ENCODE measurements at regions not wholly inside any gene's neighbourhood (a gene's known extent, or its start where the extent isn't known, plus 50 kb on each side); places are given as distances from the start of the nearest gene placed in this dataset.

- DNase-seq = no peak
Observed at GRCh38 chr7:41275255-41275654, 427.6 kb downstream of the INHBA start.

DNA sequence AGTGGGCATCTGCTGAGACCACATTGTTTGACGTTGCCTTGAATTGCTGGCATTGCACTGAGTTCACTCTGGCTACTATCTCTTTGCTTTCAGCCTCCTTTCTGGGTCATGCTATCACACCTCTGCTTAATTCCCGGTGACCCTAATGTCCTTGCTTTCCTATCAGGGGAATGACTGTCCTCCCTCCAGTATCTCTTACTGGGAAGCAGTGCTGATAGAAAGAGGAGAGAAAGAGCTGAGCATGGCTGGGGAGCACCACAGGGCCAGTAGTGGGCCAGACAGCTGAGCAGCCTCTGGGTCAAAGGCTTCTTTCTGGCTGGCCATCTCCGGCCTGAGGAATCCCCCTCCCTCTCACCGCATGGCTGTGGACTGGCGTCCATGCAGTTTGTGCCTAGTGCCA lies 428.7 kb downstream of the INHBA start:
- no peak for DNase-seq

DNA sequence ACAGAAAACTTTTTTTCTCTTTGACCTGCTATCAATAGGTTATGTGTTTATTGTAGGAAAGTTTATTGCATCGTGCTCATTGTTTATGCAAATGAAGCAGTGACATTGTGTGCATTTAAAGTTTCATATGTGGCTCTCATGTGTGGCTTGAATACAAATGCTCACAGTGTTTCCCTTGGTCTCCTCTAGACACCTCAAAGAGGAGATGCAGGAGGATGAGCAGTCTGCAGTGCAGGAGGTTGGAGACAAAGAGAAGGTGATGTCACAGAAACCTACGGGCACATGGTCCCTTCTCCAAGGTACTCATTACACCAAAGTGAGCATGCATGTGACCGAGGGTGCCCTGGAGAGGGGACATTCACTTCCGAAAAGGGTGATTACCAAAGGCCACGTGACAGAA lies 430.2 kb downstream of the INHBA start:
- no peak for DNase-seq

GRCh38 chr7:41268878-41269277 lies 434.0 kb downstream of the INHBA start:
- no peak for DNase-seq

GRCh38 chr7:41261080-41261479 lies 441.8 kb downstream of the INHBA start:
- DNase-seq = no peak

- DNase-seq = no peak
Observed at GRCh38 chr7:41257660-41258059, 445.2 kb downstream of the INHBA start.

- DNase-seq = peak; percentile 60
Observed at GRCh38 chr7:41256186-41256945, 446.5 kb downstream of the INHBA start.

DNA sequence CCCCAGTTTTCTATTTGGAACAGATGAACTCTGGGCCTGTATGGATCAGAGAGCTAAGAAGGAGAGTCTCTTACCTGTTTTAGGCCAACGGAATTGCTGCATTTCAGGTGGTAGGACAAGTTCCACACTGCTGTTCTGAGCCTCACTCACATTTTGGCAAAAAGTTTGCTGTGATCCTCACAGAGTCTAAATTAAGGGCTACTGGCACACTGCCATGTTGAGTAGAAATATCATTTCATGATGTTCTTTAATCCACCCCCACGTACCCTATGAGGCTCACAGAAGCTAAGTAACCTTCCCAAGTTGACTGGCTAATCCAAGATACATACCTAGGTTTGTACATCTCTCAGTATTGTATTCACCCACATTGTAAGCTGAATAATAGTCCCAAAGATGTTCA lies 447.2 kb downstream of the INHBA start:
- DNase-seq = no peak

DNA sequence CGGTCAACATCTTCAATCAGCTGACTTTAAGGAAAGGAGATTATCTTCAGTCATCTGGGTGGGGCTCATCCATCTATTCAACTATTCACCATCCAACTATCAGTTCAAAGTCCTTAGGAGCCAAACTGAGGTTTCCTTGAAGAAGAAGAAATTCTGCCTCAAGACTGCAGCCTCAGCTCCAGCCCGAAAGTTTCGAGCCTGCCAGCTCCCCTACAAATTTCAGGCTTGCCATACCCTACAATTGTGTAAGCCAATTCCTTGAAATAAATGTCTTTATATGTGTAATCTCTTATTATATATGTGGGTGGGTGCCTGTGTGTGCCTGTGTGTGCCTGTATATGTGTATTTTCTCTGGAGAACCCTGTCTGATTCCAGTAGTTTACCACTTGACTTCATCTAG lies 447.8 kb downstream of the INHBA start:
- DNase-seq = no peak

DNA sequence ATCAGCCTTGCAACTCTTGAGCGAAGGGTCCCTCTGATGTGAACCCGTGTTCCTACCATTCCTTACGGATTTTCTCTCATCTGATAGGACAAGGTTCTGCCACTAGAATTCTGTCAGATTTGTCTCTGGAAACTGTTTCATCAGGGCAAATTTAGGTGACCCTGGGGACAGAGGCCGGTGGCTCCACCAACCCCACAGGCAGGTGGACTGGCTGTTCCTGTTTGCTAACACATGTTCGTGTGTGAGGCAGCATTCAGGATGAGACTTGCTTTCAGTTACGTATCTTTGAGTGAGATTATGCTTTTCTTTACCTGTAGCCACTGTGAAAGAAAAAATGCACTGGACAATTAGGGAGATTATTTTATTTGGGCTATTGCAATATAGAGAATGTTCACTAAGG lies 449.9 kb downstream of the INHBA start:
- no peak for DNase-seq

DNA sequence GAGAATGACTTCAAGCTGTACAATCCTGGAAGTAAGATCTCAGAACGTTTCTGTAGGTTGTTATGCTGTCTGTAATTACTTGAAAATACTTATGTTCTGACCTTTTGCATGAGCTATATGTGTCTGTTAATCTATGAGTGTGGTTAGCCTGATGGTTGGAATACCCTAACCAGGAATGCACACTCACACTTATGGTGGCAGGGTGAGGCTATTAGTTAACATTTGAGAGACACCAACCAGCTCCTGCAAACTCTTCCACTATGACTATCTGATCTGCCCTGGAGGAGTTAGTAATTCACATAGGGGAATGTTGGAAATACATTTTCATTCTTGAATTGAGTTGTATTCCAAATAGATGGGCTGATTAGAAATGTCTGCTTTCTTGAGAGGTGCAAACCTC lies 450.3 kb downstream of the INHBA start:
- no peak for DNase-seq

DNA sequence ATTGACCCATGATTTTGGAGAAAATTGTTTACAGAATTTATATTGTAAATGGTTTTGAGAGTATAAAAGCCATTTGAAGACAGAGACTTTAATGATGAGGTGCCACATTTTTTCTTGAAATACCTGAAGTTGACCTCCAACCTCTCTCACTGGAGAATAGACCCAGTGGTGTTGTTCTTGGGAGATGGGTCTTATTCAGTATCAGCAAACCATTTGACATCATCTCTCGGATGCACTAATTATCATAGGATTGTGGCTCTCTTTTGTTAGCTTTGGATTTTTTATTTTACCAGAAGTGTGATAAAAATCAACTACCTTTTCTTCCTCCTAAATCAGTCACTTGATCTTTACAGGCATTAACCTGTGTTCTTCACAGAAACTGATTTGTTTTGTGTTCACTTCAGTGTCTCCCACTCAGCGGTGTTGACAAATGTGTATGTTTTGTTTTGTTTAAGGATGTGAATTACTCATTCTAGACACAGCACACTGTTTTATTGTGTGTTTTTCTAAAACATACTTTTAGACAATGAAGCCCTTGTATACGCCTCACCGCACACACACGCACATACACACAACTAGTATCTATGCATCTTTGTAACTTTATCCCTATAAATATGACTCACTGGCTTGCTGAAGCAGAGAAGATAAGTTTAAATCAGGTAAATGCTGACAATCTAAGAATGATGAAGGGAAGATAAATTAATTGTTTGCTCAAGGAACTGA lies 455.6 kb downstream of the INHBA start:
- DNase-seq = no peak

DNA sequence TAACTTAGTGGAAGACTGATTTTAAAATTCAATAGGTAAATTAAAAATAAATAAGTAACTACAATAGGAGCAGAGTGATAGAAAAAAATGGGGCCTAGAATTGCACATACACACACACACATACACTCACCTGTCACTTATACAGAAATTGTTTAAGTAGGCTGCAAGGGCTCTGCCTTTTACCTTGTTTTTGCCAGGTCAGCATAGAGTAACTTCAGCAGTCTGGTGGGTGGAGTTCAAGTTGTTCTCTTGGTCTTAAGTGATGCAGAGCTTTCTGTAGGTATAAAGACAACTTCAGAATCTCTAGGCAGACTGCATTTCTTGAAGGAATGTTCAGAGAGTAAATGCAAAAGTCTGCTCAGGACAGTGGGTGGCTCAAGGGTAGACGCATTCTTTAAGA lies 457.0 kb downstream of the INHBA start:
- no peak for DNase-seq

DNA sequence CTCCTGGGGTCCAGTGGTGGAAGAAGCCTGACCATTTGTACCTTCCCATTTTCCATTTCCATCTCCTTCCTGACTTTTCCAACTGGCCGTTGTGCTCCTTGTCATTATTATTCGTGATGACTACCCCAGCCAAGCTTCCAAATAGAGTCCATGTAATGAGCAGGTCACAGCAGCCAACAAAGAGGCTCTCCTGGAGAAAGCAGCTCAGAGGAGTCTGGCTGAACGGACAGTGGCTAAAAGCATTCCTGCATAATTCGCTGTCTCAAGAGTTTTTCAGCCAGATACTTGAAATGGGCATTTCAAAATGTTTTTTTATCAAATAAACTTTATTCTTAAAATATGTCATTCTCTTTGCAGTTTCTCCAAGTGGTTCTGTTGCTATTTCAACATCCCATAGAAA lies 458.6 kb downstream of the INHBA start:
- no peak for DNase-seq

GRCh38 chr7:41241641-41242040 lies 461.2 kb downstream of the INHBA start:
- no peak for DNase-seq

DNA sequence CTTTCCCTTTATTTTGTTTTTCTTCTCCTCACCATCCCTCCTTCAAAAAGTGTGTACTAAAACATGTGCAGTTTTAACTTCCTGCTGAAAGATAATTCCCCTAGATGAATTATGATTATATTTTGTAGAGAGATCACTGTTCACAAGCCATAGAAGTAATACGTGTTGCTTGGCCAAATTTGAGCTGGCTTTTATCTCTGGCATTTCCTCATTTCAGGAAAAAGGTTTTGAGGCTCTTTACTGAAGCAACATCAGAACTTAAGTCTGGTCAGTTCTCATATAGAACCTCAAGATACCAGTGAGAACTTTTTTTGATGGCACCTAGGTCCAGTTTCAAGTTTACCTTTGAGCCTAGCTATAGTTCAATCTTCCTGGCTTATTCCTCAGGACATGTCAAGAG lies 463.3 kb downstream of the INHBA start:
- DNase-seq = no peak

DNA sequence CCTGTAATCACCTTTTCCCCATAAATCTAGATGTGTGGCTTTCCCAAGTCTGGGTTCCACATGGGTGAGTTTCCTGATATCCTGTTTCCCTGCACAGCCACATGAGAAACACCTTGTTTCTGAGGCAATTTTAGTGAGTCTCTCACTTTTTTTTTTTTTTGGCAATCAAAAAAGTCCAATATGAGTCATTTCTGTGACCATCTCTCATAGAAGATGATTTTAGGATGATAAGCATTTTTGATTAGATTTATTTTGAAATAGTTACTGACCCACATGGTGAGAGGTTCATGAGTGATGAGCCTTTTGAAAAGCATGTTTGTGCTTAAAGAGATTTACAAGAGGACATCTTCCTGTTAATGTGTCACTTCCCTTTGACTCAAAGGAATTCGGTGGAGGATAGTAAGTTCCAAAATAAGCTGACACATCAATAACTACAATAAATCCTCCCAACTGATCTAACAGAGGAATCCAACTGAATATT lies 464.0 kb downstream of the INHBA start:
- peak; percentile 83 for DNase-seq

- no peak for DNase-seq
Observed at GRCh38 chr7:41237956-41238355, 464.9 kb downstream of the INHBA start.

GRCh38 chr7:41232086-41232485 lies 470.8 kb downstream of the INHBA start:
- DNase-seq = peak; percentile 22

DNA sequence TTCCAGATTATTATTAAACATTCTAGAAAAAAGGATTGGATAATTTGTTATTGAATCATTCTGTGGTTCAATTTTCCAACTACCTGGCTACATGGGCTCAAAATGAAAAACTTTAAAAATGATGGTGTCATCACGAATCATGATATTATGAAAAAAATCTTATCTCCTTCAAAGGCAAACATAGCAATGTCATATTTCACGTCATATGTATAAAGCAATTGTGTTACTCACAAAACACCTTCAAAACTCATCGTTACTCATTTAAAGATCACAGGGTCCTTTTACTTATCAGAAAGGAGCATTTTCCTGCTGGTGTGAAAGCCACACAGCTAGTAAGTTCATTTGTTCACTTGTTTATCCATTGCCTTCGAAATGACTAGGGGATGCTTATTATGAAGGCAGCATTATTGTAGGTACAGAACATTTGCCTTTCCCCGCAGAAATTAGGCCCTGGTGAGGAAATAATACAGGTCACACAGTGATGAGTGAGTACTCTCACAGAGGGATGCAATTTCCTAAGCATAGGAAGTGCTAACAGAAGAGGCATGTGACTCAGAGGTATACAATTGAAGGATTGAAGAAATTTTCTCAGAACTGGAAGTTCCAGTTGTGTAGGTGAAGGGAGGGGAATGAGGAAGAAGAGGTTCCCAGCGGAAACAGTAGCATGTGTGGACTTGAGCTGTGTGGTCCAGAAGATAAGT lies 478.7 kb downstream of the INHBA start:
- DNase-seq = peak; percentile 65

GRCh38 chr7:41222746-41223145 lies 480.1 kb downstream of the INHBA start:
- DNase-seq = peak; percentile 66

- DNase-seq = no peak
Observed at GRCh38 chr7:41220266-41220665, 482.6 kb downstream of the INHBA start.

DNA sequence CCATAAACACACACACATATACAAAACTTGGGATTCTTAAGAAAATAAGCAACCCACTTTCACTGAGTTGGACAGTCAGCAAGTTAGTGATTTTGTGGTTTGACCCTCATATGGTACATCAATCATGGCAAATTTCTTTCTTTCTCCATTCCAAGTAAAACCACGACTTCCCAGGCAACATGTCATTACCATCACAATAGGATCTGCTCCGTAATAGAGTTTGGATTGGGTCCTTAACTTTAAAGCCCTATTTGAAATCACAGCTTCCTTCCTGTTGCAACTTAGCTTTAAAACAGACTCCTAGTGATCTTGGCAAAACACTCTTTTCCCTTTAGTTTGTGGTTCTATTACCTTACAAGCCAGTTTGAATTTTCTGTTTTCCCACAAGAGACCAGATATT lies 483.6 kb downstream of the INHBA start:
- DNase-seq = peak; percentile 25

GRCh38 chr7:41217306-41217705 lies 485.6 kb downstream of the INHBA start:
- no peak for DNase-seq

Data from EL (cell line).